HepG2 (cell line): ENCODE measurements at regions not wholly inside any gene's neighbourhood (a gene's known extent, or its start where the extent isn't known, plus 50 kb on each side); places are given as distances from the start of the nearest gene placed in this dataset.

Experiments used
- ATAC-seq: fragments of 200-7000 bp; cut with Tn5 transposase; 3 replicates; pipeline ENCODE4 v1.9.1; 2020; ENCODE audit warnings: mild to moderate bottlenecking, moderate library complexity
- BruUV-seq: library from RNA; stranded (reverse); fragments of 400-500 nt; replicated peaks from 2 replicates; lab custom pipeline; 2021; lab: Mats Ljungman, UMichigan
- CTCF ChIA-PET: fragments of 300-600 bp; formaldehyde crosslinking; extraction: SDS; loops from one replicate; lab custom pipeline; 2021; ENCODE audit warnings: low total read pairs, inconsistent platforms, low intra/inter-chr PET ratio; lab: Yijun Ruan, JAX
- POLR2A ChIA-PET: fragments of 350-600 bp; sonication (Branson Sonifier 250); formaldehyde crosslinking; loops from one replicate; lab custom pipeline; 2020; ENCODE audit warnings: antibody characterized with exemption, inconsistent platforms; lab: Yijun Ruan, JAX
- DNase-seq: peaks from one replicate; pipeline ENCODE4 v3.0.0-alpha.2; 2015; ENCODE audit warnings: low spot score
- FAIRE-seq: peaks from 3 replicates; lab custom pipeline; 2011; peaks lifted over from hg19 to GRCh38; lab: Jason Lieb, UNC
- H2AFZ ChIP-seq: one replicate; pipeline ENCODE4 v1.6.1; 2011; ENCODE audit warnings: low read length, inconsistent platforms
- H3K27ac ChIP-seq: fragments of 300-600 bp; 3 replicates; pipeline ENCODE4 v1.8.0; 2011; ENCODE audit warnings: mixed run types, mild to moderate bottlenecking, mixed read lengths, low read length, inconsistent platforms; ENCODE audit not compliant: insufficient read depth; ENCODE audit errors: extremely low read length
- H3K27me3 ChIP-seq, 2 experiments: fragments of 200-600 bp in 1 of 2; 2 replicates in 1 of 2; 3 replicates in 1 of 2; pipeline versions ENCODE4 v1.6.0 to v1.8.0; 2011; ENCODE audit warnings: low read length in 2 of 2, mild to moderate bottlenecking in 2 of 2, moderate library complexity in 2 of 2, inconsistent platforms in 1 of 2; ENCODE audit not compliant: insufficient read depth in 2 of 2, control insufficient read depth in 1 of 2
- H3K36me3 ChIP-seq, 2 experiments: fragments of 200-600 bp in 1 of 2; replicated peaks in 1 of 2; 2 replicates in 1 of 2; 3 replicates in 1 of 2; pipeline versions ENCODE4 v1.5.1 to v1.8.0; 2011; ENCODE audit warnings: low read length in 2 of 2, inconsistent platforms in 1 of 2; ENCODE audit not compliant: insufficient read depth in 2 of 2, control insufficient read depth in 1 of 2
- H3K4me1 ChIP-seq: 2 replicates; pipeline ENCODE4 v1.5.1; 2012; ENCODE audit warnings: low read length, inconsistent platforms; ENCODE audit not compliant: insufficient read depth
- H3K4me2 ChIP-seq: 2 replicates; pipeline ENCODE4 v1.6.0; 2011; ENCODE audit warnings: low read depth, low read length, inconsistent platforms
- H3K4me3 ChIP-seq, 3 experiments: fragments of 200-600 bp in 1 of 3; sonication (generic), shearing (Covaris generic) in 1 of 3; replicated peaks in 1 of 3; 2 replicates each; pipeline ENCODE4 v1.5.1; 2011 to 2016; ENCODE audit warnings: low read length in 3 of 3, inconsistent platforms in 2 of 3, low read depth in 2 of 3, mild to moderate bottlenecking in 2 of 3, control low read depth in 1 of 3, mixed read lengths in 1 of 3; ENCODE audit not compliant: insufficient read depth in 1 of 3
- H3K79me2 ChIP-seq: one replicate; pipeline ENCODE4 v1.6.1; 2011; ENCODE audit warnings: low read length, inconsistent platforms; ENCODE audit not compliant: insufficient read depth
- H3K9ac ChIP-seq: 2 replicates; pipeline ENCODE4 v1.6.0; 2011; ENCODE audit warnings: mild to moderate bottlenecking, low read depth, low read length, inconsistent platforms; ENCODE audit not compliant: insufficient read depth
- H3K9me3 ChIP-seq: 2 replicates; pipeline ENCODE4 v1.5.1; 2012; ENCODE audit warnings: mild to moderate bottlenecking, low read length
- H4K20me1 ChIP-seq: 2 replicates; pipeline ENCODE4 v1.6.0; 2011; ENCODE audit warnings: inconsistent platforms, mild to moderate bottlenecking, low read length, moderate library complexity; ENCODE audit not compliant: insufficient read depth
- CC2D1A ChIP-seq: sonication (generic); formaldehyde crosslinking; IDR thresholded peaks from 2 replicates; pipeline ENCODE4 v1.8.1; 2023; ENCODE audit warnings: mild to moderate bottlenecking, missing genetic modification reagents
- EED ChIP-seq: sonication (generic); formaldehyde crosslinking; IDR thresholded peaks from 2 replicates; pipeline ENCODE4 v1.5.0; 2020; ENCODE audit warnings: mild to moderate bottlenecking, missing genetic modification reagents
- FOXA1 ChIP-seq, 2 experiments: fragments of 450-650 bp in 1 of 2; sonication (generic) in 1 of 2; formaldehyde crosslinking in 1 of 2; IDR thresholded peaks; 2 replicates each; pipeline versions ENCODE4 v1.4.0 to v1.6.1; 2016 to 2020; ENCODE audit warnings: missing genetic modification reagents in 1 of 2
- MYNN ChIP-seq: sonication (generic); formaldehyde crosslinking; IDR thresholded peaks from 2 replicates; pipeline ENCODE4 v1.4.0; 2020; ENCODE audit warnings: mild to moderate bottlenecking, low read depth, missing genetic modification reagents
- PRDM15 ChIP-seq: sonication (generic); formaldehyde crosslinking; IDR thresholded peaks from 2 replicates; pipeline ENCODE4 v1.4.0; 2020; ENCODE audit warnings: missing genetic modification reagents
- SMARCC2 ChIP-seq: fragments of 450-650 bp; IDR thresholded peaks from 2 replicates; pipeline ENCODE4 v1.6.1; 2017; ENCODE audit warnings: antibody characterized with exemption, mild to moderate bottlenecking
- SNAI1 ChIP-seq: sonication (generic); formaldehyde crosslinking; IDR thresholded peaks from 2 replicates; pipeline ENCODE4 v1.5.0; 2020; ENCODE audit warnings: mild to moderate bottlenecking, missing genetic modification reagents, borderline replicate concordance
- STAG1 ChIP-seq: sonication (generic); formaldehyde crosslinking; IDR thresholded peaks from 2 replicates; pipeline ENCODE4 v1.4.0; 2020; ENCODE audit warnings: missing genetic modification reagents
- ZNF3 ChIP-seq: IDR thresholded peaks from 2 replicates; pipeline ENCODE4 v1.7.0; 2017; ENCODE audit warnings: inconsistent platforms
- ZNF639 ChIP-seq: conservative IDR thresholded peaks from 2 replicates; pipeline ENCODE4 v1.6.1; 2018; ENCODE audit warnings: missing genetic modification reagents
- ZNF678 ChIP-seq: sonication (generic); formaldehyde crosslinking; IDR thresholded peaks from 2 replicates; pipeline ENCODE4 v1.4.0; 2020; ENCODE audit warnings: mild to moderate bottlenecking, missing genetic modification reagents
- ZNF709 ChIP-seq: sonication (generic); formaldehyde crosslinking; IDR thresholded peaks from 2 replicates; pipeline ENCODE4 v1.5.0; 2020; ENCODE audit warnings: mild to moderate bottlenecking, missing genetic modification reagents
- WGBS: methylation state at CpG from one replicate; pipeline ENCODE4 v1.1.6; 2017; ENCODE audit warnings: low lambda C conversion rate; 5-methylcytosine and 5-hydroxymethylcytosine counted together
- in situ Hi-C: cut with HindIII; loops from 2 replicates; pipeline ENCODE4 v1.10.0; 2017; ENCODE audit warnings: low pct_unique_long_range_greater_than_20kb; ENCODE audit not compliant: extremely low pct_ligation_motif_present
- intact Hi-C: fragments of 100-400 bp; cut with micrococcal nuclease; formaldehyde crosslinking; loops from one replicate; pipeline ENCODE4 v1.10.0; 2022; ENCODE audit not compliant: unreplicated experiment

GRCh38 chr1:98406352-98407088 lies 255.0 kb upstream of the SNX7 start:
- no peak overlapping the region for H2AFZ ChIP-seq
- H3K36me3 ChIP-seq: no peaks in the 10 kb centered on the region
- no peak for TF ChIP-seq ZNF709 (CRISPR knock-in tag)
- no peak for TF ChIP-seq SMARCC2
- no peak for TF ChIP-seq SNAI1 (CRISPR knock-in tag)
- TF ChIP-seq EED: no peak
- TF ChIP-seq CC2D1A (CRISPR knock-in tag): no peak
- no peak for TF ChIP-seq ZNF3 (CRISPR knock-in tag)
- no peak for TF ChIP-seq FOXA1 (IDR thresholded peaks at IDR 0.05)
- no peak for TF ChIP-seq FOXA1 (CRISPR knock-in tag; IDR thresholded peaks at IDR 0.05)
- no peak for ATAC-seq
- CTCF ChIA-PET: no interaction called here
- no peak for DNase-seq
- no peak overlapping the region for H3K4me2 ChIP-seq
- H3K27me3 ChIP-seq: no peaks in the 10 kb centered on the region
- POLR2A ChIA-PET: no interaction called here
- H3K4me1 ChIP-seq: no peaks in the 10 kb centered on the region
- no peak for FAIRE-seq
- H3K79me2 ChIP-seq: no peaks in the 10 kb centered on the region
- no peaks in the 10 kb centered on the region for H4K20me1 ChIP-seq
- intact Hi-C loops (no loop called here), in situ Hi-C loops (no loop called here)
- BruUV-seq: no TSS peak
- H3K4me3 ChIP-seq: no peak overlapping the region
- no peaks in the 10 kb centered on the region for H3K9me3 ChIP-seq
- no peak overlapping the region for H3K9ac ChIP-seq
- H3K27ac ChIP-seq: no peak overlapping the region
- WGBS: 29% methylated on average over 1 of the region's 1 CpG

GRCh38 chr1:98405581-98406074 lies 255.9 kb upstream of the SNX7 start:
- no peak overlapping the region for H3K27ac ChIP-seq
- H3K9me3 ChIP-seq: no peaks in the 10 kb centered on the region
- no peak for TF ChIP-seq PRDM15 (CRISPR knock-in tag)
- no peak for TF ChIP-seq MYNN (CRISPR knock-in tag)
- TF ChIP-seq ZNF639: no peak
- no peak for TF ChIP-seq ZNF678 (CRISPR knock-in tag)
- no peak for TF ChIP-seq STAG1
- no peak overlapping the region for H3K4me3 ChIP-seq
- H3K79me2 ChIP-seq: no peaks in the 10 kb centered on the region
- FAIRE-seq (no peak), ATAC-seq (no peak), DNase-seq (no peak)
- no peak overlapping the region for H3K9ac ChIP-seq
- no TSS peak for BruUV-seq
- CTCF ChIA-PET: no interaction called here
- 2% methylated on average over 3 of the region's 3 CpGs for WGBS
- intact Hi-C loops: no loop called here
- no peaks in the 10 kb centered on the region for H3K36me3 ChIP-seq
- H4K20me1 ChIP-seq: no peaks in the 10 kb centered on the region
- in situ Hi-C loops: no loop called here
- POLR2A ChIA-PET: no interaction called here
- no peaks in the 10 kb centered on the region for H3K4me1 ChIP-seq
- H2AFZ ChIP-seq: no peak overlapping the region
- H3K27me3 ChIP-seq: no peaks in the 10 kb centered on the region
- H3K4me2 ChIP-seq: no peak overlapping the region
